Right cardiac atrium (tissue), 5 donors: ENCODE measurements at regions not wholly inside any gene's neighbourhood (a gene's known extent, or its start where the extent isn't known, plus 50 kb on each side); places are given as distances from the start of the nearest gene placed in this dataset.

Experiments
- ATAC-seq, 2 donors: fragments of 200-7000 bp; cut with Tn5 transposase; one replicate each; pipeline versions ENCODE4 v1.8.0 to v1.9.1; 2020; ENCODE audit warnings: moderate library complexity in 2 of 2, mild to moderate bottlenecking in 1 of 2
- DNase-seq, 3 donors: peaks; one replicate each; pipeline ENCODE4 v3.0.0-alpha.2; 2020
- H3K27ac ChIP-seq: one replicate; pipeline ENCODE4 v1.5.1; 2013; ENCODE audit warnings: mild to moderate bottlenecking, low read length, control low read depth, moderate library complexity
- H3K27me3 ChIP-seq: one replicate; pipeline ENCODE4 v1.6.1; 2013; ENCODE audit not compliant: control insufficient read depth, insufficient read depth
- H3K4me1 ChIP-seq: one replicate; pipeline ENCODE4 v1.6.1; 2013; ENCODE audit warnings: low read length; ENCODE audit not compliant: control insufficient read depth, insufficient read depth
- H3K4me3 ChIP-seq: one replicate; pipeline ENCODE4 v1.5.1; 2013; ENCODE audit warnings: low read length, control low read depth
- H3K9me3 ChIP-seq: one replicate; pipeline ENCODE4 v1.6.1; 2013; ENCODE audit warnings: low read length; ENCODE audit not compliant: control insufficient read depth
- WGBS: extraction: QIAGEN DNeasy Blood & Tissue Kit; methylation state at CpG from one replicate; pipeline ENCODE4 v1.1.7; 2013; 5-methylcytosine and 5-hydroxymethylcytosine counted together
- intact Hi-C, 4 donors: fragments of 100-400 bp; cut with DNase I; formaldehyde crosslinking; loops; one replicate each; pipeline versions ENCODE4 v1.11.0 to v1.14.0; 2022 to 2023
- donor health status: healthy with polysubstance abuse.
- donor health status: DM: no; HTN: yes; CAD: no.
- donor health status: DM: no; HTN: no; CAD: no.
- donor health status: DM: no; HTN: yes; CAD: no; lungs with severe emphysema.
- donor health status: DM: yes; HTN: yes; CAD: no.

DNA sequence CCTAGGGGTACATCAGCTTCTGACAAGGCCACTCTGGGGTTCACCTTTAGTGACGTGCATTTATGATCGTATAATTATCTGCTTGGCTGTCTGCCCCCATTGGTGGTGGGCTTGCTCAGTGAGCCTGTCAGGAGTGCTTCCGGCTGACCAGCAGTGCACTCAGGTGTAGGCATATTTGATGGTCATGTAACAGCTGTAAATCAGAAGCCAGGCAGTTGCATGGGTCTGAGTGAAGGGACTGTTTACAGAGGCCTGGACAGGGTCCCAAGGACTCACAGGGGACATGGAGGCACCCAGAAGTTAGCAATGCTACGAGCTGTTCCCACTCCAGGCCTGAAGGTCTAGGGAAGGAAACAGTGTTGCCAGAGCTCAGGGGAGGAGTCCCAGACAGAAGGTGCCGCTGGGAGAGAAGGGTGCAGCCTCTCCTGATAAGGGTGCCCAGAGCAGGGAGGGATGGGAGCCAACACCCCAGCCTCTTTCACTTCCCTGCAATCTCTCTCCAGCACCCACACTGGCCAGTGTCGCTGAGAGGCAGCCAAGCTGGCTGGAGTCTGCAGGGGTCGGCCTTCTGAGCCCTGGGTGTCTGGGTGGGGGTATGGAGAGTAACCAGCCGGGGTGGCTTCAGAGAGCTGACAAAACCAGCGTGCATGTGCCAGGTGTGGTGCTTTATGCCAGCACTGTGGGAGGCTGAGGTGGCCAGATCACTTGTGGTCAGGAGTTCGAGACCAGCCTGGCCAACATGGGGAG lies 61.3 kb upstream of the PRR23E start:
- 64% methylated on average over 10 of the region's 10 CpGs for WGBS
- intact Hi-C loops: no loop called here
- ATAC-seq (peak in 1 of 2 donors; percentile 47), DNase-seq (peak in 1 of 3 donors; percentile 44)
- no peaks in the 10 kb centered on the region for H3K27me3 ChIP-seq
- H3K4me1 ChIP-seq: no peaks in the 10 kb centered on the region
- no peaks in the 10 kb centered on the region for H3K9me3 ChIP-seq
- no peak overlapping the region for H3K27ac ChIP-seq
- H3K4me3 ChIP-seq: no peak overlapping the region

DNA sequence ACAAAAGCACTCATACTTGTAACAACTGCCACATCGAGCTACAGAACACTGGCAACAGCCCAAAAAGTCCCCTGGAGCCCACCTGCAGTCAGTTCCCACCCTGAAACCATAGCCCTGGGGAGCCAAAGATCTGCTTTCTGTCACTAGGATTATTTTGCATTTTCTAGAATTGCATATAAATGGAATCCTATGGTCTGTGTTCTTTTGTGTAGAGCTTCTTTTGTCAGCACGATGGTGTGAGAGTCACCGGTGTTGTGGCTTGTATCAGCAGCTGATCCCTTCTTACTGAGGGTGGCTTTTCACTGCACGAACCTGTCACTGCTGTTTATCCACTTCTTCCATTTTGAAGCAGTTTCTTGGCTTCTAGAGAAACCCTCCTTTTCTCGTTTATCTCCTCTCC lies 60.1 kb upstream of the PRR23E start:
- H3K27me3 ChIP-seq: no peaks in the 10 kb centered on the region
- no peak overlapping the region for H3K4me3 ChIP-seq
- 48% methylated on average over 5 of the region's 5 CpGs for WGBS
- H3K9me3 ChIP-seq: no peaks in the 10 kb centered on the region
- DNase-seq (no peak), ATAC-seq (no peak)
- intact Hi-C loops: no loop called here
- H3K27ac ChIP-seq: no peak overlapping the region
- no peaks in the 10 kb centered on the region for H3K4me1 ChIP-seq

DNA sequence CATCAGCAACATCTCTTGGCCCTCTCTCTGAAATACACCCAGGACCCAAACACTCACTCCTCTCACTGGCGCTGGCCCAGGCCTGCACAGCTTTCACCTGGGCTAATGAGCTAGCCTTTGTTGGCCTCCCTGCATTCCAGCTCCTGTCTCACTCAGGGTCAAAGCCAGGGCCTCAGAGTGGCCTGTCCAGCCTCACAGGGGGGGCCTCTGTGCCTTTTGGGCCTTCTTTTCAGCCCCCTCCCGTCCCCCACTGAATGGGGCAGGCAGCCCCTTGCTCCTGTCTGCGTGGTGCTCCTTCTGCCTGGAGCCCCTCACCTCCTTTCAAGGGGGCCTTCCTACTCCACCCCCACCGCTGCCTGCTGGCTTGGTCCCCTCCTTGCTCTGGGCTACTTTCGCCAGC lies 59.0 kb upstream of the PRR23E start:
- no peak for ATAC-seq
- no peak overlapping the region for H3K27ac ChIP-seq
- DNase-seq: peak in 1 of 3 donors; percentile 42
- no peak overlapping the region for H3K4me3 ChIP-seq
- no peaks in the 10 kb centered on the region for H3K27me3 ChIP-seq
- H3K4me1 ChIP-seq: no peaks in the 10 kb centered on the region
- WGBS: 92% methylated on average over 5 of the region's 5 CpGs
- intact Hi-C loops: no loop called here
- no peaks in the 10 kb centered on the region for H3K9me3 ChIP-seq

DNA sequence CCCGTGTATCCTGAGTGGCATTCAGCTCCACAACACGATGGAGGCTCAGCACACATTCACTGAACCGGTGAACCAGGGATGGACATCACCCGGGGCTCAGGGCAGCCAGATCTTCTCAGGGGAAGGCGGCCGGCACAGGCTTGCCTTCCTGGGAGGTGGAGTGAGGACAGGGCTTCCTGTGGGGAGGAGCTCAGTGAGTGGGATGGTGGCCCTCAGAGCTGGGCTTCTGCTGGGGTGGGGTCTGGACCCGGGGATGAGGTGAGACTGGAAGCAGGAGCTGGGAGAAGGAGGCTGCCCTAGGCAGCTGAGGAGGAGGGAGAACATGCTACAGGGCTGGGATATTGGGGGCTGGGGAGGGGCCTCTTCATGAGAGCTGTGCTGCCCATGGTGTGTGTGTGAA lies 58.5 kb upstream of the PRR23E start:
- DNase-seq (peak in 1 of 3 donors; percentile 42), ATAC-seq (no peak)
- Histone ChIP-seq H3K27ac (no peak overlapping the region), H3K4me1 (no peaks in the 10 kb centered on the region), H3K27me3 (no peaks in the 10 kb centered on the region), H3K9me3 (no peaks in the 10 kb centered on the region), H3K4me3 (no peak overlapping the region)
- intact Hi-C loops: no loop called here
- 50% methylated on average over 7 of the region's 7 CpGs for WGBS

DNA sequence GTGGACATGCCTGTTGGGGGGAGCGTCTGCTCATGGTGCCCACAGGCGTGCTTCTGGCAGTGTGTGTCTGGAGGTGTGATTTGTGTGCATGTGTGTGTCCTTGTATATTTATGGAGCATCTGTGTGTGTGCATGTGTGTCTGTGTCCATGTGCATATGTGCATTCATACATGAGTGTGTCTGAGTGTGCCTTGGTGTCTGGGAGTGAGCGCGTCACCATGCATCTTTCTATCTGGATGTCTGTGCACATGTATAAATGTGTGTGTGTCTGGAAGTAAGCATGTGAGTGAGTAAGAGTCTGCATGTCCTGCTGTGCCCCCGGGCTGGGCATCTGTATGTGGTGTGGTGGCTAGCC lies 58.1 kb upstream of the PRR23E start:
- no peak overlapping the region for H3K4me3 ChIP-seq
- intact Hi-C loops: no loop called here

DNA sequence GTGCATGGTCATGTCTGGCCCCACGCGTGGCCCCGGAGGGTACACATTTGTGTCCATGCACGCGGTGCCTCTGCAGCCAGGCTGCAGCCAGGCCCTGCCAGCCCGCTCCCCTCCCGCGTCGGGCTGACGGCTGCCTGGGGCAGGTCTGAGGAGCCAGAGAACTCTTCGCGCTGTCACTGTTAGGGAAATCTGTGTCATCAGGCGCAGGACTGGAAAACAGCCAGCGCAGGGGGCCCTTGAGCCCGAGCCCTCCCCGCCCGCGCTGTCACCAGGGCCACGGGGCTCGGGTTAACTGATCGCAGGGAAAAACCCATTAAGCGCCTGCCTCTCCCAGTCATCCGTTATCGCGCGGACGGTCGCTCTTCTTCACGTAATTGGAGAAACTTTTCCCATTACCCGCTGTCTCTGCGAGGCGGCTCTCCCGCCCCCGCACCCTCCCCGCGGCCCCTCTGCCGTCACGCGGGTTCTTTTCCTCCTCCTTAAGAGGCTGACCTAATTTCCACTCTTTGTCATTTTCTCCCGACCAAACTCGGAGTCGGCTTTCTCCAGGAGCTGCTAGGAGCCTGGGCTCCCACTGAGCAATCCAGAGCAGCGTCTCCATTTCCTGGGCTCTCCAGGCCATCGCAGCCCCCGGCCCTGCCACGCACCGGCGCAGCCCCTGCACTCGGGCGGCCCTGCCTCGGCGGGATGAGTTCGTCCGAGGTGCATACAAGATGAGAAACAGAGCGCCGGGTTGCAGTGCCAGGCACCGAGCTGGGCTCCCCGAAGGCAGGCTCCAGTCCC lies 57.5 kb upstream of the PRR23E start:
- intact Hi-C loops: no loop called here
- H3K4me3 ChIP-seq: no peak overlapping the region
- H3K27me3 ChIP-seq: no peaks in the 10 kb centered on the region
- peak overlapping the region; percentile 7 for H3K27ac ChIP-seq
- WGBS: 5% methylated on average over 58 of the region's 58 CpGs
- no peaks in the 10 kb centered on the region for H3K9me3 ChIP-seq
- H3K4me1 ChIP-seq: no peaks in the 10 kb centered on the region
- DNase-seq (peak; percentile 67 to 82 (median 76)), ATAC-seq (peak; percentile 26 to 57)

More for the DNA sequence above, 58.1 kb upstream of the PRR23E start:
- Histone ChIP-seq H3K27ac (no peak overlapping the region), H3K27me3 (no peaks in the 10 kb centered on the region), H3K9me3 (no peaks in the 10 kb centered on the region), H3K4me1 (no peaks in the 10 kb centered on the region)
- no peak for ATAC-seq
- DNase-seq: no peak
- WGBS: 73% methylated on average over 5 of the region's 5 CpGs

DNA sequence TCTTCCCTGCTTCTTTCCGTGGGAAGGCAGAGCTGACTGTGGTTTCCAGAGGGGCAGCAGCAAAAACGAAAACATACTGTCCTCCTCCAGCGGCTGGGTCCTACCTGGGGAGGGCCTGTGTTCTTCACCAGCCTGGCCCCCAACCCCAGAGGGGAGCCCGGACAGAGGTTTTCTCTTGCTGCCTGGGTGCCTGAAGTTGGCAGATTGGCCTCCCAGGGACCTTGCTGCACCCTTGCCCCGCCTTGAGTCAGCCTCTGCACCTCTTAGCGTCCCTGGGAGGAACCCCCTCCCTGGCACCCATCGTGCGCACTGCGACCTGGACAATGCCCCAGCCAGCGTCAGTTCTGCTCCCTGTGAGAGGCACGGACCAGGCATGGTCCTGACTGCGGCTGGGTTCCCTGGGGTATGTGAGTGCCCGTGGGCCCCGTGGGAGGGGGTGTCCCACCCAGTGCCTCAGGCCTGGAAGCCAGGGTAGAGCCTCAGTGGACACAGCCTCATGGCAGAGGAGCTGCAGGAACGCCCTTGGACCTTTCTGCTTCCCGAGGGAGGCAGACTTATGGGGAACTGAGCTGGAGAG lies 56.8 kb upstream of the PRR23E start:
- DNase-seq (peak in 1 of 3 donors; percentile 62), ATAC-seq (no peak)
- no peaks in the 10 kb centered on the region for H3K27me3 ChIP-seq
- no peak overlapping the region for H3K4me3 ChIP-seq
- no peak overlapping the region for H3K27ac ChIP-seq
- H3K9me3 ChIP-seq: no peaks in the 10 kb centered on the region
- WGBS: 76% methylated on average over 16 of the region's 16 CpGs
- H3K4me1 ChIP-seq: no peaks in the 10 kb centered on the region
- intact Hi-C loops: no loop called here

DNA sequence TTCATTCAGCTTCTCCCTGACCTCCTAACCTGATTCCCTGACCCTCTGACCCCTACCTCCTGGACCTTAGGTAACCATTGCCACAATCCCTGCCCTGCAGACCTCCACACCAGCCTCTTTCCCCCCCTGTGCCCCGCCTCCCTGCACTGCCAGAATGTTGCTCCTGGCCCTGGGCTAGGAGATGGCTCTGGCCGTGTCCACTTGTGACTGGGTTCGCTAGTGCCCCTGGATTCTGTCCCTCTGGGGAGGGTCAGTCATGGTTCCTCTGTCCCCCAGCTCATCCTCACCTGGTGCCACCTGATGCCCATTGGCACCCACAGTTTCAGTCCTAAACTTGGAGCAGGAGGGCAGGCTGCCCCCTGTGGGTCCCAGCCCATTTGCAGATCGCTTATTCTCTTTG lies 56.2 kb upstream of the PRR23E start:
- 84% methylated on average over 4 of the region's 4 CpGs for WGBS
- no peaks in the 10 kb centered on the region for H3K9me3 ChIP-seq
- intact Hi-C loops: no loop called here
- no peaks in the 10 kb centered on the region for H3K27me3 ChIP-seq
- no peak overlapping the region for H3K4me3 ChIP-seq
- no peaks in the 10 kb centered on the region for H3K4me1 ChIP-seq
- no peak overlapping the region for H3K27ac ChIP-seq
- ATAC-seq (no peak), DNase-seq (peak in 1 of 3 donors; percentile 41)

DNA sequence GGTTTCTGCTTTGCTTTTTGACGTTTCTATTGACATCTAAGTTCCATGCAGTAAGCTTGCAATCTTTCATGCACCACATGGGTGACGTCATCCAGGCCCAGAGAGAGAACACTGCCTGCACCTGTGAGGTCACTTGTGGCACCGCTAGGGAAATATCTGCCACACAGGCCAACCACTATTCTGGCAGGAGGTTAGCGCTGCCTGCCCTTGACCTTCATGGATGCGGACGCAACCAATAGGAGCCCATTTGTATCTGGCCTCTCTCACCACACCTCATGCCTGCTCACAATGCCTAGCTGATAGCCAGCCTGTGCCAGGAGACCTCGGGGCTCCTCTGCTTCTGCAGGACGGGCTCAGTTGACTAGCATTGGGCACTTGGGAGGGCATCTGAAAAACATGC lies 55.8 kb upstream of the PRR23E start:
- Histone ChIP-seq H3K27me3 (no peaks in the 10 kb centered on the region), H3K27ac (no peak overlapping the region), H3K9me3 (no peaks in the 10 kb centered on the region), H3K4me3 (no peak overlapping the region), H3K4me1 (no peaks in the 10 kb centered on the region)
- intact Hi-C loops: no loop called here
- DNase-seq: peak in 1 of 3 donors; percentile 25
- ATAC-seq: peak in 1 of 2 donors; percentile 4
- WGBS: 68% methylated on average over 8 of the region's 8 CpGs

DNA sequence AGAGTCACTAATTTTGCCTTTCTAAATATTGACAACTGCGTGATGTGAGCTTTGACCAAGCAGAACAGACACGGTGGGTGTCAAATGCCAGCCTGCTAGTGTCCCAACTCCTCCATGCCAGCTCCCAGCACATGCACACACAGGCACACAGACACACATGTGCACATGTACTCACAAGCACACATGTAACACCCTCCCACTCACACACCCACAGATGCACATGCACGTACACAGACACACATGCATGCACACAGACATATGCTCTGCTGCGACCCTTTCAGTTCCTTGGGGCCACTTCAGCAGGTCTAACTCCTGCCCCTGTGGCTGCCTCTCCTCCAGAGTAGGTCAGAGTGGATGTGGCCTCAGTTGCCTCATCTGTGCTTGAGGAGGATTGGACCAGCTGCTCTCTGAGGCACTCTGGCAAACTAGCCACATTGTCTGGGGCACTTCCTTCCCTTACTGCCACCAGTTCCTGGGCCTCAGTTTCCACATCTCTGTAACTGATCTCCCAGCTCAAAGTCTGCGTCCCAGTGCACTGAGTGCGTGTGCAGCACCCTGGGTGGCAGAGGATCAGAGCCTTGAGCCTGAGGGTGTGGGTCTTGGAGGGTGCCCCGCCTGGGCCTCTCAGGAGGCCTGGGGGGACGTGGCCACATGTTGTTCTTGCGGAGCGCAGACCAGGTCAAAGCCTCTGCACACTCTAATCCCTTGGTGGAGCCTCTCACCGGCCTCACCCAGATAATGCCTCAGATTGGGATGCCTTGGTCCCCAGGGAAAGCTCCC lies 55.0 kb upstream of the PRR23E start:
- Histone ChIP-seq H3K4me3 (no peak overlapping the region), H3K4me1 (no peaks in the 10 kb centered on the region), H3K27ac (peak overlapping the region; percentile 7), H3K27me3 (no peaks in the 10 kb centered on the region), H3K9me3 (no peaks in the 10 kb centered on the region)
- ATAC-seq: no peak
- DNase-seq: no peak
- 86% methylated on average over 11 of the region's 11 CpGs for WGBS
- intact Hi-C loops: no loop called here
